IMR-90 (cell line): ENCODE measurements at regions not wholly inside any gene's neighbourhood (a gene's known extent, or its start where the extent isn't known, plus 50 kb on each side); places are given as distances from the start of the nearest gene placed in this dataset.

Experiments used
- ATAC-seq: fragments of 200-7000 bp; cut with Tn5 transposase; 2 replicates; pipeline ENCODE4 v1.9.1; 2020; ENCODE audit warnings: low read depth, mild to moderate bottlenecking, moderate library complexity
- BruUV-seq: library from RNA; stranded (reverse); fragments of 400-500 nt; replicated peaks from 2 replicates; lab custom pipeline; 2021; lab: Mats Ljungman, UMichigan
- CTCF ChIA-PET: fragments of 300-600 bp; formaldehyde crosslinking; extraction: SDS; loops from one replicate; lab custom pipeline; 2021; ENCODE audit warnings: antibody characterized with exemption; lab: Yijun Ruan, JAX
- POLR2A ChIA-PET: fragments of 300-600 bp; sonication (Branson Sonifier 250); formaldehyde crosslinking; loops from one replicate; lab custom pipeline; 2022; ENCODE audit warnings: antibody characterized with exemption; ENCODE audit not compliant: unreplicated experiment; lab: Charles Lee
- DNase-seq: peaks from one replicate; pipeline ENCODE4 v3.0.0; 2013
- H2AFZ ChIP-seq: replicated peaks from 2 replicates; pipeline ENCODE3; 2013; ENCODE audit warnings: low read length, mild to moderate bottlenecking; ENCODE audit not compliant: poor library complexity
- H2AK5ac ChIP-seq: 2 replicates; pipeline ENCODE4 v1.6.1; 2013; ENCODE audit warnings: low read depth, low read length, inconsistent platforms
- H2AK9ac ChIP-seq: replicated peaks from 2 replicates; pipeline ENCODE3; 2013; ENCODE audit warnings: mild to moderate bottlenecking, low read depth, low read length, moderate library complexity; ENCODE audit not compliant: poor library complexity
- H2BK120ac ChIP-seq: 2 replicates; pipeline ENCODE4 v1.6.1; 2013; ENCODE audit warnings: low read depth, low read length, inconsistent platforms
- H2BK15ac ChIP-seq: 3 replicates; pipeline ENCODE4 v1.6.1; 2013; ENCODE audit warnings: low read depth, low read length, inconsistent platforms
- H2BK20ac ChIP-seq: 2 replicates; pipeline ENCODE4 v1.6.1; 2013; ENCODE audit warnings: low read depth, mild to moderate bottlenecking, inconsistent platforms, low read length, moderate library complexity
- H2BK5ac ChIP-seq: 2 replicates; pipeline ENCODE4 v1.6.1; 2013; ENCODE audit warnings: mild to moderate bottlenecking, low read depth, low read length, inconsistent platforms; ENCODE audit not compliant: poor library complexity, severe bottlenecking
- H3K14ac ChIP-seq: replicated peaks from 2 replicates; pipeline ENCODE4 v1.6.1; 2013; ENCODE audit warnings: low read depth, low read length, inconsistent platforms
- H3K18ac ChIP-seq: 2 replicates; pipeline ENCODE4 v1.6.1; 2013; ENCODE audit warnings: low read depth, low read length, control low read depth
- H3K23ac ChIP-seq: 2 replicates; pipeline ENCODE4 v1.6.1; 2013; ENCODE audit warnings: low read depth, low read length, inconsistent platforms
- H3K27ac ChIP-seq: 2 replicates; pipeline ENCODE4 v1.5.1; 2013; ENCODE audit warnings: mild to moderate bottlenecking, control low read depth, low read length; ENCODE audit not compliant: insufficient read depth
- H3K27me3 ChIP-seq: 2 replicates; pipeline ENCODE4 v1.6.1; 2013; ENCODE audit warnings: low read length; ENCODE audit not compliant: control insufficient read depth, insufficient read depth
- H3K36me3 ChIP-seq: 2 replicates; pipeline ENCODE4 v1.6.1; 2013; ENCODE audit warnings: low read length, mixed read lengths; ENCODE audit not compliant: control insufficient read depth, insufficient read depth
- H3K4ac ChIP-seq: 2 replicates; pipeline ENCODE4 v1.6.1; 2013; ENCODE audit warnings: low read depth, low read length, inconsistent platforms
- H3K4me1 ChIP-seq: 2 replicates; pipeline ENCODE4 v1.6.1; 2013; ENCODE audit warnings: low read length, mixed read lengths; ENCODE audit not compliant: control insufficient read depth, insufficient read depth
- H3K4me2 ChIP-seq: 2 replicates; pipeline ENCODE4 v1.6.1; 2013; ENCODE audit warnings: low read depth, mild to moderate bottlenecking, control low read depth, low read length, moderate library complexity
- H3K4me3 ChIP-seq: 2 replicates; pipeline ENCODE4 v1.5.1; 2013; ENCODE audit warnings: low read depth, mild to moderate bottlenecking, control low read depth, low read length, moderate library complexity; ENCODE audit not compliant: insufficient read depth
- H3K56ac ChIP-seq: 2 replicates; pipeline ENCODE4 v1.6.1; 2013; ENCODE audit warnings: low read length, inconsistent platforms; ENCODE audit not compliant: insufficient read depth; ENCODE audit errors: extremely low read depth
- H3K79me1 ChIP-seq, 2 experiments: 2 replicates each; pipeline ENCODE4 v1.6.1; 2013; ENCODE audit warnings: low read length in 2 of 2, inconsistent platforms in 1 of 2, low read depth in 1 of 2
- H3K9ac ChIP-seq: 2 replicates; pipeline ENCODE4 v1.6.1; 2013; ENCODE audit warnings: low read depth, low read length, control low read depth
- H3K9me1 ChIP-seq: 2 replicates; pipeline ENCODE4 v1.6.1; 2013; ENCODE audit warnings: low read length, inconsistent platforms; ENCODE audit not compliant: insufficient read depth
- H3K9me3 ChIP-seq: 2 replicates; pipeline ENCODE4 v1.6.1; 2013; ENCODE audit warnings: low read length; ENCODE audit not compliant: control insufficient read depth, insufficient read depth
- H4K20me1 ChIP-seq: 2 replicates; pipeline ENCODE4 v1.6.1; 2013; ENCODE audit warnings: low read length, inconsistent platforms; ENCODE audit not compliant: insufficient read depth
- H4K5ac ChIP-seq: 2 replicates; pipeline ENCODE4 v1.6.1; 2013; ENCODE audit warnings: mild to moderate bottlenecking, low read depth, low read length, control low read depth
- H4K8ac ChIP-seq, 2 experiments: 2 replicates each; pipeline ENCODE4 v1.6.1; 2013; ENCODE audit warnings: low read depth in 2 of 2, low read length in 2 of 2, control low read depth in 1 of 2, inconsistent platforms in 1 of 2
- H4K91ac ChIP-seq: 2 replicates; pipeline ENCODE4 v1.6.1; 2013; ENCODE audit warnings: low read depth, low read length, inconsistent platforms; ENCODE audit not compliant: insufficient read depth
- BHLHE40 ChIP-seq: fragments of 150-350 bp; IDR thresholded peaks from 2 replicates; pipeline ENCODE4 v1.6.1; 2016; ENCODE audit warnings: mild to moderate bottlenecking, low read depth, low read length
- CEBPB ChIP-seq: IDR thresholded peaks from 2 replicates; pipeline ENCODE4 v1.6.1; 2012; ENCODE audit warnings: low read depth, low read length, improper control_type of control experiment
- CHD1 ChIP-seq: IDR thresholded peaks from 2 replicates; pipeline ENCODE4 v1.6.1; 2012; ENCODE audit warnings: low read depth, low read length, improper control_type of control experiment
- ELK1 ChIP-seq: fragments of 150-350 bp; IDR thresholded peaks from 2 replicates; pipeline ENCODE4 v1.6.1; 2016; ENCODE audit warnings: low read depth, mild to moderate bottlenecking, low read length, moderate library complexity, borderline replicate concordance
- FOS ChIP-seq: fragments of 150-350 bp; IDR thresholded peaks from 2 replicates; pipeline ENCODE4 v1.6.1; 2016; ENCODE audit warnings: low read depth, low read length
- MAFK ChIP-seq: IDR thresholded peaks from 2 replicates; pipeline ENCODE4 v1.6.1; 2012; ENCODE audit warnings: low read depth, low read length, improper control_type of control experiment
- MAZ ChIP-seq: IDR thresholded peaks from 2 replicates; pipeline ENCODE4 v1.6.1; 2012; ENCODE audit warnings: low read depth, mild to moderate bottlenecking, low read length, improper control_type of control experiment, moderate library complexity, borderline replicate concordance
- MXI1 ChIP-seq: IDR thresholded peaks from 2 replicates; pipeline ENCODE4 v1.6.1; 2012; ENCODE audit warnings: low read depth, mild to moderate bottlenecking, low read length, moderate library complexity, borderline replicate concordance
- NFE2L2 ChIP-seq: fragments of 150-350 bp; IDR thresholded peaks from 2 replicates; pipeline ENCODE4 v1.6.1; 2016; ENCODE audit warnings: low read depth, mild to moderate bottlenecking, low read length
- POLR2A ChIP-seq: IDR thresholded peaks from 2 replicates; pipeline ENCODE4 v1.6.1; 2012; ENCODE audit warnings: mild to moderate bottlenecking, low read depth, low read length
- RAD21 ChIP-seq: IDR thresholded peaks from 2 replicates; pipeline ENCODE4 v1.6.1; 2012; ENCODE audit warnings: low read length, improper control_type of control experiment
- RCOR1 ChIP-seq: IDR thresholded peaks from 2 replicates; pipeline ENCODE4 v1.6.1; 2012; ENCODE audit warnings: mild to moderate bottlenecking, low read length, improper control_type of control experiment; ENCODE audit not compliant: insufficient replicate concordance
- RFX5 ChIP-seq: IDR thresholded peaks from 2 replicates; pipeline ENCODE4 v1.8.0; 2012; ENCODE audit warnings: low read depth, mild to moderate bottlenecking, low read length, moderate library complexity
- SMC3 ChIP-seq: fragments of 150-350 bp; IDR thresholded peaks from 2 replicates; pipeline ENCODE4 v1.6.1; 2016; ENCODE audit warnings: low read depth, mild to moderate bottlenecking, antibody characterized with exemption, low read length, moderate library complexity
- USF2 ChIP-seq: fragments of 150-350 bp; IDR thresholded peaks from 2 replicates; pipeline ENCODE4 v1.6.1; 2017; ENCODE audit warnings: mild to moderate bottlenecking, antibody characterized with exemption, low read length, low read depth
- WGBS, 2 experiments: methylation state at CpG; one replicate each; pipeline versions ENCODE4 v1.1.5 to v1.1.7; 2013; ENCODE audit warnings: missing lambda C conversion rate in 2 of 2; ENCODE audit not compliant: insufficient read length in 1 of 2; ENCODE audit errors: extremely low coverage in 2 of 2; 5-methylcytosine and 5-hydroxymethylcytosine counted together
- dilution Hi-C: fragments of 300-500 bp; cut with HindIII; formaldehyde crosslinking; loops from one replicate; pipeline ENCODE4 v1.14.3; 2018; ENCODE audit warnings: low sequenced_read_pairs; ENCODE audit not compliant: unreplicated experiment
- in situ Hi-C: fragments of 300-500 bp; cut with MboI; formaldehyde crosslinking; loops from 3 replicates; pipeline ENCODE4 v1.14.3; 2019; ENCODE audit warnings: low sequenced_read_pairs, inconsistent platforms, mixed read lengths
- intact Hi-C: fragments of 100-400 bp; cut with micrococcal nuclease; formaldehyde crosslinking; loops from 2 replicates; pipeline ENCODE4 v1.10.0; 2022
- TF ChIP-seq, protein P1 (sequence below): conservative IDR thresholded peaks from 2 replicates; pipeline ENCODE4 v1.5.1; 2012; ENCODE audit warnings: mild to moderate bottlenecking, low read depth, low read length, improper control_type of control experiment

GRCh38 chr6:134753001-134753400, 196.9 kb downstream of the ALDH8A1 start:
- Histone ChIP-seq H3K36me3 (no peaks in the 10 kb centered on the region), H3K23ac (no peak overlapping the region), H3K4me3 (no peak overlapping the region), H3K4ac (no peak overlapping the region), H2AK5ac (no peak overlapping the region), H3K9ac (no peak overlapping the region), H4K91ac (no peak overlapping the region), H4K5ac (no peak overlapping the region), H3K27ac (no peak overlapping the region), H2BK120ac (no peak overlapping the region), H3K9me3 (no peaks in the 10 kb centered on the region), H2BK5ac (no peak overlapping the region), H3K18ac (peak overlapping the region; percentile 41; the same call in 1 of the 2 replicates), H3K4me2 (no peak overlapping the region), H4K8ac (no peak overlapping the region), H4K20me1 (no peaks in the 10 kb centered on the region), H3K9me1 (no peaks in the 10 kb centered on the region), H3K79me1 (no peaks in the 10 kb centered on the region), H2AFZ (no peak overlapping the region), H3K27me3 (no peaks in the 10 kb centered on the region), H2BK15ac (no peak overlapping the region; the same call in 2 of the 3 replicates), H3K4me1 (peaks cover 3% of the 10 kb centered on the region; the same call in 1 of the 2 replicates), H2BK20ac (no peak overlapping the region), H3K56ac (no peak overlapping the region), H2AK9ac (no peak overlapping the region), H3K14ac (no peak overlapping the region)
- ATAC-seq (no peak), DNase-seq (no peak)
- intact Hi-C loops: no loop called here
- BruUV-seq: no TSS peak
- TF ChIP-seq POLR2A (no peak), SMC3 (no peak), FOS (no peak), ELK1 (no peak), USF2 (no peak), MAFK (no peak), RCOR1 (no peak), BHLHE40 (no peak), CEBPB (no peak), MXI1 (no peak), NFE2L2 (no peak), RFX5 (no peak), MAZ (no peak), CHD1 (no peak), RAD21 (no peak)
- TF ChIP-seq, protein P1, sequence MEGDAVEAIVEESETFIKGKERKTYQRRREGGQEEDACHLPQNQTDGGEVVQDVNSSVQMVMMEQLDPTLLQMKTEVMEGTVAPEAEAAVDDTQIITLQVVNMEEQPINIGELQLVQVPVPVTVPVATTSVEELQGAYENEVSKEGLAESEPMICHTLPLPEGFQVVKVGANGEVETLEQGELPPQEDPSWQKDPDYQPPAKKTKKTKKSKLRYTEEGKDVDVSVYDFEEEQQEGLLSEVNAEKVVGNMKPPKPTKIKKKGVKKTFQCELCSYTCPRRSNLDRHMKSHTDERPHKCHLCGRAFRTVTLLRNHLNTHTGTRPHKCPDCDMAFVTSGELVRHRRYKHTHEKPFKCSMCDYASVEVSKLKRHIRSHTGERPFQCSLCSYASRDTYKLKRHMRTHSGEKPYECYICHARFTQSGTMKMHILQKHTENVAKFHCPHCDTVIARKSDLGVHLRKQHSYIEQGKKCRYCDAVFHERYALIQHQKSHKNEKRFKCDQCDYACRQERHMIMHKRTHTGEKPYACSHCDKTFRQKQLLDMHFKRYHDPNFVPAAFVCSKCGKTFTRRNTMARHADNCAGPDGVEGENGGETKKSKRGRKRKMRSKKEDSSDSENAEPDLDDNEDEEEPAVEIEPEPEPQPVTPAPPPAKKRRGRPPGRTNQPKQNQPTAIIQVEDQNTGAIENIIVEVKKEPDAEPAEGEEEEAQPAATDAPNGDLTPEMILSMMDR: no peak
- ChIA-PET POLR2A (no interaction called here), CTCF (interaction anchor here (0.6 kb wide), 1 partner anchor 31 kb away, joined by 5 read pairs; no protein-coding TSS in a partner anchor)
- dilution Hi-C loops: no loop called here
- WGBS, 2 experiments: no CpG with 5 or more reads among the region's 4 CpGs
- in situ Hi-C loops: no loop called here
